Activated gamma-delta T cell treated with Interleukin-2 at 50 U/mL for 16 hours (primary cell): ENCODE measurements at regions not wholly inside any gene's neighbourhood (a gene's known extent, or its start where the extent isn't known, plus 50 kb on each side); places are given as distances from the start of the nearest gene placed in this dataset.
"Not testable (repeated sequence)": the region's sequence is repeated elsewhere in the genome, so short reads cannot be mapped to it uniquely, and the experiment has no call there.

Experiments used
- DNase-seq: peaks from one replicate; pipeline ENCODE4 v3.0.0-alpha.2; 2020

DNA sequence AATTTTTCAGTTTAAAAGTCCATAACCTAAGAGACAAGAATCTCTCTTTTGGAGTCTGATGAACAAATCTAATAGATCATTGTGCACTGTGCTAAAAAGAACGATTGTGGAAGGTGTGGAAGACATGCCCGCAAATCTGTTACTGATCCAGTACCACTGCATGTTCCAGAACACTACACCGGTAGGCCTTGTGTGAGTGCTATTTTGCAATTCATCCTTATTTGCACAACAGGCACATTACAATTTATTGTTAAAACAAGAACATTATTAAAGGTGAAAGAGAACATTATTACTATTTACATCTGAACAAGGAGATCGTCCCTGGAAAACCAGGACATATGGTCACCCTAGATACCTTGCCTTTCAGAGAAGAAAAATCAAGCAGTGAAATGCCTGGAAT is 205.7 kb upstream of the NECTIN3 start:
- DNase-seq: no peak

DNA sequence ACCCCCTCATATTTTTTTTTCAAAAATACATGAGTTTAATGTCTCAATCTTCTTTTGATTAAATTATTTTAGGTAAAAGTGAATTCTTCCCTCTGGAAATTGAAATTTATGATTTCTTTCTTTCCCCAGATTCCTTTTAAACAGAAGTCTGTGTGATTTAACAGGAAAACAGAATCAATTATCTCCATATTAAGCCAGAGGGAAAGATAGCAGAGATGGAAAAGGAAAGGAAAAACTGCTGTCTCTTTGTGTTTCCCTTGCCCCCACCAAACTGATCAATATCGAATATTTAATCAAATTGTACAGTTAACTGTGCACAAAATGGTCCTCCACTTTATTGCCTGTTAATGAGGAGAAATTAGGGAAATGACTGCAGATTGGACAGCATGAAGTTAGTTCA is 203.5 kb upstream of the NECTIN3 start:
- no peak for DNase-seq

DNA sequence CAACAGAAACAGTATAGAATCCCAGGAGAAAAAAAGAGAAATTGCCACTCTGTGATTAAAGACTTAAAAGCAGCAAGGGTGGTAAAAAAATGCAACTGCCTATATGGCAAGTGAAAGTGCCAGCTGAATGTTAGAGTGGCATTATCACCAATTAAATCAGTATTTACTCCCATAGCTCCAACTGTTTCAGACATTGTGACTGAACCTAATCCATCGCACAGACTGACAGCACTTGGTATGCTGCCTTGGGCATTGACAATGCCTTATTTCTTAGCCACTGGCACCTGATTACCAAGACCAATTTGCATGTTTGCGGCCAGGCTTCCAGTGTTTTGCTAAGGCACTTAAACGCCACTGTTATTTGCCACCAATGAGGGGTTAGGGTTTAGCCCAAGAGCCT is 201.9 kb upstream of the NECTIN3 start:
- no peak for DNase-seq

DNA sequence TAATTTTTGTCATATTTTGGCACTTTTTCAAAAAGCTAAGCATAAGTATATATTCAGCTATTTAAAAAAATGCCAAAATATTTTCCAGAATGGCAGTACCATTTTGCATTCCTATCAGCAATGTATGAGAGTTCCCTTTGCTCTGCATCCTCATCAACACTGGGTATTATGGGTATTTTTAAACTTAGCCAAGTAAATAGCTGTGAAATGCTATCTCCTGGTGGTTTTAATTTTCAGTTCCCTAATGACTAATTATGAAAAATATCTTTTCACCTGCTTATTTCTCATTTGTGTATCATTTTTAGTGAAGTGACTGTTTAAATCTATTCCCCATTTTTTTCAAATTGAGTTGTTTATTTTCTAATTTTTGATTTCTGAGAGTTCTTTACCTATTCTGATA is 199.7 kb upstream of the NECTIN3 start:
- no peak for DNase-seq

DNA sequence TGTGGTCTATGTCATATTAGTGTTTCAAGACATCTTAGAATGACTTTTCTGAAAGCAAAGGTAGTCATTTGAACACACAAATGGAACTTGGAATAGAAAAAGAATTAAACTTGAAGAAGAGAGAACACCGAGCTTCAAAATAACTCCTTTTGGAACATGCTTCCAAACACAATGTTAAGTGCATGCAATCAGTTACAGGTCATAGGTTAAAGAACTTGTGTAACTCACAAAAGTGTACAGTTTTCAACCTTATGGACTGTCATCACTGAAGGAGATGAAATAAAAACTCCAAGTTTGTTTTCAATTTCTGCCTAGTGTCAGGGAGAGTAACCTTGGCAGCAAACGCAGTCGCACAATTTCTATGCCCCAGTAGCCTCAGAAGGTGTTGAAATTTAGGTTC is 192.9 kb upstream of the NECTIN3 start:
- no peak for DNase-seq

DNA sequence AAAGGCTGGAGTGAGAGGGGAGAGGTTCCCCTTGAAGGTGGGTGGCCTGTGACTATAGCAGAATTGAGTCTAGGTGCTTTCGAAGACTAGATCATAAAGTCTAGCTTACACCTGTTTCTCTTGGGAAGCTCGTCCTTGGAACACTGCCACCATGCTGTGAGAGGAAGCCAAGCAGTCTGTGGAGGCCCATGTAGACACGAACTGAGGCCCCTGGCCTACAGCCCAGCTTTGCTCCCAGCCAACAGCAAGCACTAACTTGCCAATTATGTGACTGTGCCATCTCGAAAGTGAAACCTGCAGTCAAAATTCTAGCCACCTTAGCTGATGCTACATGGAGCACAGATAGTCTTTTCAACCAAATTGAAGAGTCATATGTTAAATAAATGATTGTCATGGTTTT is 190.5 kb upstream of the NECTIN3 start:
- no peak for DNase-seq

DNA sequence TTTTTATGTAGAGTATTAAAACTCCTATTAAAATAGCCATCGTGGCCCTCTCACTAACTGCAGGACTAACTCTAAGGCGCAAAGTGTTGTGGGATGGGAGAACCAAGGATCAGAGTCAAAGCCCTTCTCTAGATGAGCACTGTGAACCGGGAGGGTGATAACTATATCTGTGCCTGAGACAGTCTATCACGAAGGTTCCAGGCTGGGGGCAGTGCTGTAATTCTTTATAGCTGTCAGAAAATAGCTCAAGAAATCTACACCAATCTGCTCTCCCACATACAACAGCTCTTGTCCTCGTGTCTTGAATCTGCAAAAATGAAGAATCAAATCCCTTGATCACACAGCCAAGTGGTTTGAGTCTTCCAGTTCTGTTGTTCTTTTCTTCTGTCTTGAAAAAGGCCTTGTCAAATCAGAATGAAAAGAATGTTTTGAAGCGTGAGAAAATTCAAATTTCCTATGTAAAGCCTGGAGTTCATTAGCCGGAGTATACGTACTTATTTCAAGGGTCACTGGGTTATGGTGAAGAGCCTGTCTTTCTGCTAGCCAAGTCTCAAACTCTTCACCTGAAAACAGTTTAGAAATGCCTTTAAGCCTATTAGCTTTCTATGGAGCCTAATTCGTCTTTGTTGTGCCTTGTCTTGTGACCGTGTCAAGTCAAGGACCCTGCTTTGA is 185.3 kb upstream of the NECTIN3 start:
- no peak for DNase-seq

DNA sequence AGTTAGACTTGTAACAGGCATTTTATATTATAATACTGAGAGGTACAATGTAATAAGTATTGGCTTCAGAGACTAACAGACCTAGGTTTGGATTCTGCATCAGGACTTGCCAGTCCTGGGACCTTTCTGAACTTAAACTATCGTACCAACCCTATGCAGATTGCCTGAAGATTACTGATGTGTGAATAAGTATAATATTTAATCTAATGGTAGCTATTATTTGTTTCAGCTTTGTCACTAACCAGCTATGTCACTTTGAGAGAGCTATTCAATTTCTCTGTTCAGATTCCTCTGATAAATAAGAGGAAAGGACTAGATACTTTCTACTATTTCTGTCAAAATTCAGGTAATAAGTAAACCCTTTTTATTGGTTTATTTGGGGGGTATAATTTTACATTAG is 184.4 kb upstream of the NECTIN3 start:
- no peak for DNase-seq

DNA sequence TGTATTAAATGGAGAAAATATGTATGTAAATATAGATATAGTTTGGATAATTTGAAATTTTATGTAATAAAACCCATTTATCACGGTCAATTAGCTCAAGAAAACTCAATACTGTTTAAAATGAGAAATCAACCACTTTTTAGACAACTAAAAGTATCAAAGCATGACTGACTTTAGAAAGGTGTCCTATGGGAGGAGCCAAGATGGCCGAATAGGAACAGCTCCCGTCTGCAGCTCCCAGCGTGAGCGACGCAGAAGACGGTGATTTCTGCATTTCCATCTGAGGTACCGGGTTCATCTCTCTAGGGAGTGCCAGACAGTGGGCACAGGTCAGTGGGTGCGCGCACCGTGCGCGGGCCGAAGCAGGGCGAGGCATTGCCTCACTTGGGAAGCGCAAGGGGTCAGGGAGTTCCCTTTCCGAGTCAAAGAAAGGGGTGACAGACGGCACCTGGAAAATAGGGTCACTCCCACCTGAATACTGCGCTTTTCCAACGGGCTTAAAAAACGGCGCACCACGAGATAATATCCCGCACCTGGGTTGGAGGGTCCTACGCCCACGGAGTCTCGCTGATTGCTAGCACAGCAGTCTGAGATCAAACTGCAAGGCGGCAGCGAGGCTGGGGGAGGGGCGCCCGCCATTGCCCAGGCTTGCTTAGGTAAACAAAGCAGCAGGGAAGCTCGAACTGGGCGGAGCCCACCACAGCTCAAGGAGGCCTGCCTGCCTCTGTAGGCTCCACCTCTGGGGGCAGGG is 182.8 kb upstream of the NECTIN3 start:
- not testable (repeated sequence) for DNase-seq

DNA sequence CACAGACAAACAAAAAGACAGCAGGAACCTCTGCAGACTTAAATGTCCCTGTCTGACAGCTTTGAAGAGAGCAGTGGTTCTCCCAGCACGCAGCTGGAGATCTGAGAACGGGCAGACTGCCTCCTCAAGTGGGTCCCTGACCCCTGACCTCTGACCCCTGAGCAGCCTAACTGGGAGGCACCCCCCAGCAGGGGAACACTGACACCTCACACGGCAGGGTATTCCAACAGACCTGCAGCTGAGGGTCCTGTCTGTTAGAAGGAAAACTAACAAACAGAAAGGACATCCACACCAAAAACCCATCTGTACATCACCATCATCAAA is 182.3 kb upstream of the NECTIN3 start:
- not testable (repeated sequence) for DNase-seq

DNA sequence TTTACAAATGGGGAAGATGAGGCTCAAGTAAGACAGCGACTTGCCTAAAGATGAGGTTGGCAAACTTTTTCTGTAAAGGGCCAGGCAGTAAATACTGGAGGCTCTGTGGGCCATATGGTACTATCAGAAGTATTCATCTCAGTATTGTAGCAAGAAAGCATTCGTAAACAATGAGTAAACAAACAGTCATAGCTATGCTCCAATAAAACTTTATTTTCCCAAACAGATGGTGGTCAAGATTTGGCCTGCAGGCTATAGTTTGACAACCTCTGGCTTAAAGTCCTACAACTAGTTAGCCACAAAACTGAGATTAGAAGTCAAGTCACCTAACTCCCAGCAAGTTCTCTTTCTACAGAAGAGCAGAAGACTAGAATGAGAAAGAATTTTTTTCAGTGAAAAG is 177.0 kb upstream of the NECTIN3 start:
- no peak for DNase-seq

DNA sequence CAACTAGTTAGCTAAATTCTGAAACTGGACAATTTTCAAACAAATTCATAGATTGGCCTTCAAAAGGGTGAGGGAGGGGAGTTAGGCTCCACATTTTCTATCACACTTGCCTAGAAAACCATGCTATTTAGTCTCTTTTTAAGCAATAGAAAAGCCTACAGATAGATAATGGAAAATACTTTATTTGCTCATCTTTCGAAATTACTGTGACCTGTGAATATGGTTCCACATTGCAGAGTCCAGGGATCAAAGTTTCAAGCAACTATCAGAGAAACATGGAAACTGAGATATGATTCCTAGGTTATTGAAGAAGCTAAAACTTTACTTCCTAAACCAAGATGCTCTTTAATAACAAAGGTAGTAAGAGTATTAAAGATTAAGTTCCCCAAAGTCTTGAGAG is 176.6 kb upstream of the NECTIN3 start:
- DNase-seq: no peak

DNA sequence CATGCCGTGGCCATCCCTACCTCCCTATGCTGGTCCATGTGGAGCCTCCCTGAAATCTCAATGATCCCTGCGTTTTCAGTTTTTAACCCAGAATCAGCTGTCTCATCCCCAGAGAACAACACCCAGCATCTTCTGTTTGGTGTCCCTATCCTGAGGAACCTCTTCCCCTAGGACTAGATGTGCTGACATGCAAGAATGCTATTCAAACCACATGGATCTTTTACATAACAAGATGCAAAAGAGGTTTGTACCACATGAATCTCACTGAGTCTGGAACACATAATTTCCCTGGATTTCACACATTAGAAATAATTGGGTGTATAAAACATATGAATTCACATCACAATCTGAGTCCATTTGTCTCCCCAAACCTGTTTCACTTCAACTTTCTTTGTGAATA is 174.6 kb upstream of the NECTIN3 start:
- no peak for DNase-seq

DNA sequence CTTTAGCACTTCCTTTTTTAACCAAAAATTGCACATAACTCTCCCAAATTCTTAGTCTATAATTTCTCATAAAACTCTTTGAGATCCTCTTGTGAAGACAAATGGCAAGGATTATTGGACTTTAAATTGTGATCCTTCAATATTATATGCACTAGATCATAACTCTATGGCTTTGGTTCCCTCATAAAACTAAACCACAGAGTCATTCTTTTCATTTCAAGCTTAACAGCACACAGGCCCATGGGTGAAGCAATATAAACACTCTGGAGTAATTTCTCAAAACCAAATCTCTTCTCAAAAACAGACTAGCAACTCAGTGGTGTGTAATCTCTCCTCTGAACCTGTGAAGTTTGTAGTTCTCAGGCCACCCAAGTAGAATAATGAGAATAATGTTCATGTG is 171.0 kb upstream of the NECTIN3 start:
- no peak for DNase-seq

DNA sequence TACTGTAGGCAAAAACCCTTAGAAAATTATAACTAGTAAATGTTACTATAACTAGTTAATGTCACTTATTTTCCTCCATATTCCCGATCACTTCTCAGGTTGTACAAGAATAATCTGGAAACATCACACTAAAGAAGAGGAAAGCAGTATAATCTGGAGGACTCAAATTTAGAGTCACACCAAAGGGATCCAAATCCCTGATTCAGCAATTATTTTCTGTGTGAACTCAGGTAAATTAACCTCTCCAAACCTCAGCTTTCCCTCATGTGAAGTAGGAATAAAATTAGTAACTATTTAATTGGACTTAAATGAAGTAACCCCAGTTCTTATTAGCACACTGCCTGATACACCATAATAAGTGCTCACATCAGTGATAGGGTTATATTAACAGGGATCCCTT is 170.1 kb upstream of the NECTIN3 start:
- no peak for DNase-seq

DNA sequence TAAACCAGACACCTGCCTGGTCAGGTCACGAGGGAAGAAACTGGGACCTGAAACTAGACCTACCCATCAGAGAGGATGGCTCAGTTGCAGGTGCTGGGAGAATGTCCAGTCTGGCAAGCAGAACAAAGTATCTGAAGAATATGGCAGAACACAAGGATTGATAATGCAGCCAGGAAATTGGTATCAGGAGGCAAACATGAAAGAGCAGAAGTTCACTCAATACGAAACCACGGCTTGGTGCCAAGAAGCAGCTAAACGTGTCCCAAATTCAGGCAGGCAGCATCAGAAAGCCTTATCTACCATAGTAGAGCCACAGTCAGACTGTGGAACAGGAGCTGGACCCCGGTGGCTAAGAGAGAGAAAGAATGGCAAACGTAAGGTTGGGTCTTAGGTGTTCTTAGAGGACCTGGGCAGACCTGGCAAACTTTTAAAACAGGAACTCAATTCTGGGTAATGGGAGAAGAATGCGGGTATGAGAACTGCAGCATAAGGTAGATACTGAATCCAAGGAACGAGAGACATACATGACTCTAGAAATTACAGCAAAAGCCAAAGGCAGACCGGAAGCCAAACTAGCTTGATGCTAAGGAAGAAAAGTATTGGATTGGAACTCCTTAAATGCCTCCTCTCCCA is 169.0 kb upstream of the NECTIN3 start:
- DNase-seq: no peak

DNA sequence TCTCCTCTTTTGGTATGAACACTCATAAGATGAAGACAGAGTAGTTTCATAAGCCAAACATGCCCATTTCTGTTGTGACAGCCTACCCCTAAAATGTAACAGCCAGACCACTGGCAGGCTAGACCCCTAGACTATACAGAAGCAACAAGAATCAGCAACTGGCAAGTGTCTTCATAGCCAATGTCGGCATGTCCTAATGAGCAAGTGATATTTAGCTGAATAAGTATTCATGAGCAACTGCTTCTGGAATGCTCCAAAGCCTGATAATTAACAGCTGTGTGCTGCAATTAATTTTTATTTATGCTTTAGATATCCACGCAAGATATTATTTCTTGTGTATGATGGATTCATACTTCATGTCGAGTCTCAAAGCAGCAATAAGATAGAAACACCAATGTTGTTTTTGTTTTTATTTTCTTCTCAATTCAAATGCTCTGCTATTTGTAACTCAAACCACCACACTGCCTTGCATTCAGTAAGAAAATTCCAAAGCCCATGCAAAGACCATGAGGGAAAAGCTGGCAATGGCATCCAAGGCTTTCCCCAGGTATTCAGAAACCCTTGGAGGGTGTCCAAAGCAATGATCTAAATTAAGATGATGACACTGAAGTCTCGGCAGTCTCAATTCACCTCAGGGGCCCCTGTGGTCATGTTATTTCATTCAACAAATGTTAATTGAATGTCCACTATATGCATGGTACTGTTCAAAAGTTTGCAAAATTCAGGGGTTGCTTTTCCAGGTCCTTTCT is 167.7 kb upstream of the NECTIN3 start:
- DNase-seq: no peak

DNA sequence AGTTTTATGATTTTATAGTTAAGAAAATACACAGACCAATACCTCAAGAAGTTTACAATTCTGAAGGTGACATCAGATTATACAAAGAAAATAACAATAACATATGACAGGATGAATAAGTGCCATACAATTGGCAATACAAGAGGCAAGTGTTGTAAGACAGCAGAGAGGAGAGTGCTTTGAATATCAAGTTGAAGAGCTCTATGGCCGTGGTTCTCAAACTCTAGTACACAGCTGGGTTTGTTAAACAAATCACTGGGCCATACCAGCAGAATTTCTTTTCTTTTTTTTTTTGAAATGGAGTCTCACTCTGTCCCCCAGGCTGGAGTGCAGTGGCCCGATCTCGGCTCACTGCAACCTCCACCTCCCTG is 167.1 kb upstream of the NECTIN3 start:
- DNase-seq: no peak

DNA sequence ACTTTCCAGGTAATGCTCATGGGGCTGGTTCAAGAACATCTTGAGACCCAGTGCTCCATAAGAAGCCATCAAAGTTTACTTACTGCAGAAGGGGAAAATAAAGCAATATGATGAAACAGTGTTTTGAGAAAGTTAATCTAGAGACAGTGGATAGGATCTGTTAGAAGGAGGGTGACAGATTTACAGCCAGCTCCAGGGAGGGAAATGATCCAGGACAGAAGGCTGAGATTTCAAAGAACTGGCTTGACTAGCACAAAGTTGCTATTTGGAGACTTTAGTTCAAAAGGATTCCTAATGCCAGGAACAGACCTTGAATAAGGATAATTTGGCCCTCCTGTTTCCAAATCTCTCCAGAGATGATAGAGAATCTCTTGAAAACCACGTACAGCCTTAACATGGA is 166.5 kb upstream of the NECTIN3 start:
- no peak for DNase-seq

DNA sequence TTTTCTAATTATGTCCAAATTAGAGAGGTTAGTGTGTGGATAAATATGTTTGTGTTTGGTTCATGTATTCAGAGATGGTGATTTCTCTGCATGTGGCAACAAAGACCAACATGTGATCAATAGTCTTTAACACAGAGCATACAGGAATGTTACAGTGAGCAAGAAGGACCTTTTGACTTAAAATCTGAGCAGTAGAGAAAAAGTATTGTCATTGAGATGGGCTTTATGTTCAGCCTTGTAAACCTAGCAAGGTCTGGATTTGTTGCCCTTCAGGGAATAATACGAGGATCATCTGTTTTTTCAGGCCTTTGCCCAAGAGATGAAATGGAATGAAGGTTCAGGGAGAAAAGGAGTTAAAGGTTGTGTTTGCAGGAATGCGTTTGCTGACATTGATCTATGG is 161.8 kb upstream of the NECTIN3 start:
- DNase-seq: no peak

DNA sequence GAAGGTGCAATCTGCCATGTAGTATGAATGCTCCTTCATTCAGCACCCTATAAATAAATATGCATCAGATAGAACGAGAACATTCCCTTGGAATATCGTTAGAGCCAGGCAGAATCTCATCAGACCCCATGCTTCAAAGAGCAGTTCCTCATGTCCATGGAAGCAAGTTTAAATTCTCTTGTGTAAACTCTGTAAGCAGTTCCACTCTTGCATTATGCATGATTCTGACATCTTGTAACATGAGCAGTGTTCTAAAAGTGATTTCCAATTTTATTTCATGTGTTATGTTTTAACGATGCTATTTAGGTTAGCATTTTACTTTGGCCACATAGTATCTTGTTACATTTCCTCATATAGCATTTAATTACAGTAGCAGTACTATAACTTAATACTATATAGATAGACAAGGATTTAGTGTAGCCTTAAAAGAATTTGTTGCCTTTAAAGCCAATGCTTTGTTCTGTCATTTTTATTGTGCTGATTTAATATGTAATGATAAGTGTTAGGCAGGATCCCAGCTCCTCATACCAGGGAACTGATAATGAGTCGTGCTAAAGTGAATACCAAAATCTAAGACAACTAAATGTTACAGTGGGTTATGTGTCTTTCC is 161.2 kb upstream of the NECTIN3 start:
- DNase-seq: no peak

DNA sequence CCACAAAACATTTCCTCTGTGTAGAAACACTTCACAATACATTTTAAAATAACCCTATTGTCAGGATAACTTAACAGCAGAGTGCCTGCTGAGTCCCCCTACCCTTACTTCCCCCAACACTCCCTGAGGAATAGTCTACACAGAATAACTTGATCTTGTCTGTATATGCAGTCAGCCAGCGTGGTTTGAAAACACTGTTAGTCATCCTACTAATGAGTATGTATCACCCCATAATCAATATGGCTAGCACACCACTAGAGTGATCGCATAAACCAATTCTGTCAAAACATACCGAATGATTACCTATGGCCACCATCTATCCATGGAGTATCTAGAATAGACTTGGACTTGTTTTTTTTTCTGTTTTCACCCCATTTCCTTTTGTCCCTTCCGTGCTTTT is 152.7 kb upstream of the NECTIN3 start:
- DNase-seq: no peak

DNA sequence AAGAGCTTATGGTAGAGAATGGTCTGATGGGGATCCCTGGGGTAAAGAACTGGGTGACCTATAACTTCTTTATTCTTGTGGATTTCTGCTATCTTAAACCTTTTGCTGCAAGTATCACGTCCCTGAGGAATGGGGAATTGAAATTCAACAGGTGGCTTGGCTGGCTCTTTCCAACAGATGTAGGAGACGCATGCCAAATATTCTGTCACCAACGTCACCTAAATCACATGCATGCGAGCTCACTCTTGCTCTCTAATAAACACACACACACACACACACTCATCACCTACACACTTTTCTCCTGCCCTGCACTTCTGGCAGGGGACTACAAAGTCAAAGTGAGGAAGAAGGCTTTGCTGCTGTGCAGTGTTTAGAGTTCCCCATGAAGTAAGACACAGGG is 145.8 kb upstream of the NECTIN3 start:
- no peak for DNase-seq
